ENCODE measurements at regions not wholly inside any gene's neighbourhood (a gene's known extent, or its start where the extent isn't known, plus 50 kb on each side); places are given as distances from the start of the nearest gene placed in this dataset.

DNA sequence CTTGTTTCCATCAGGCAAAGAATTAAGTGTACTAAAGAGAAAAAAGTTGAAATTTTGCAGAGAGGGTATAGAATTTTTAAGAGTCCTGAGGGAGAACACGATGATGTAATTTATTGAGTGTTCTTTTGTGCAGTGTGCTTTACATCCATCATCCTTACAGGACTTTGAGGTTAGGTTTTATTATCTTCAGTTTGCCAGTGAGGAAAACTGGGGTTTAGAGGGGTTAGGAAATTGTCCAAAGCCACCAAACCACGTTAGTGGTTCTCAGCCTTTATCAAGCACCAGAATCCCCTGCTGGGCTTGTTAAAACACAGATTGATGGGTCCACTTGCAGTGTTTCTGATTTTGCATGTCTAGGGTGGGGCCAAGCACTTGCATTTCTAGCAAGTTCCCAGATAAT is 277.5 kb downstream of the KCNS3 start:
- Histone ChIP-seq H3K27me3 (ENCODE audit: insufficient read depth, low read length) (no peaks in the 10 kb centered on the region), H3K4me1 (ENCODE audit: insufficient read depth, low read length) (no peaks in the 10 kb centered on the region), H3K9ac (ENCODE audit: low read depth, low read length) (no peak overlapping the region), H3K27ac (ENCODE audit: low read depth, low read length) (no peak overlapping the region), H3K4me3 (ENCODE audit: low read length) (no peak overlapping the region), H3K36me3 (ENCODE audit: insufficient read depth, low read length) (no peaks in the 10 kb centered on the region), H3K9me3 (ENCODE audit: insufficient read depth, low read depth, low read length) (no peaks in the 10 kb centered on the region)
- WGBS = 81% methylated on average over 2 of the region's 2 CpGs

DNA sequence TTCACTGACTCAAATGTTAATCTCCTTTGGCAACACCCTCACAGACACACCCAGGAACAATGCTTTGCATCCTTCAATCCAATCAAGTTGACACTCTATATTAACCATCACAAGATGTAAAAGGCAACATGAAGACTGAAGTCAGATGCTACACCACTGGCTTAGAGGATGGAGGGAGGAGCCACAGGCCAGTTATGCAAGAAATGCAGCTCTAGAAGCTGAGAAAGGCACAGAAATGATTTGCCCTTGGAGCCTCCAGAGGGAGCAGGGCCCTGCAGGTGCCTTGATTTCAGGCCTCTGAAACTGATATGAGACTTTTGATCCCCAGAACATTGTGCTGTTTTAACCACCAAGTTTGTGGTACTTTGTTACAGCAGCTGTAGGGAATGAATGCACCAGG is 276.3 kb downstream of the KCNS3 start:
- no peaks in the 10 kb centered on the region for H3K9me3 ChIP-seq (ENCODE audit: insufficient read depth, low read depth, low read length)
- no peak overlapping the region for H3K9ac ChIP-seq (ENCODE audit: low read depth, low read length)
- H3K27me3 ChIP-seq (ENCODE audit: insufficient read depth, low read length) = no peaks in the 10 kb centered on the region
- no peak overlapping the region for H3K27ac ChIP-seq (ENCODE audit: low read depth, low read length)
- no peak overlapping the region for H3K4me3 ChIP-seq (ENCODE audit: low read length)
- H3K4me1 ChIP-seq (ENCODE audit: insufficient read depth, low read length) = no peaks in the 10 kb centered on the region
- no peaks in the 10 kb centered on the region for H3K36me3 ChIP-seq (ENCODE audit: insufficient read depth, low read length)

DNA sequence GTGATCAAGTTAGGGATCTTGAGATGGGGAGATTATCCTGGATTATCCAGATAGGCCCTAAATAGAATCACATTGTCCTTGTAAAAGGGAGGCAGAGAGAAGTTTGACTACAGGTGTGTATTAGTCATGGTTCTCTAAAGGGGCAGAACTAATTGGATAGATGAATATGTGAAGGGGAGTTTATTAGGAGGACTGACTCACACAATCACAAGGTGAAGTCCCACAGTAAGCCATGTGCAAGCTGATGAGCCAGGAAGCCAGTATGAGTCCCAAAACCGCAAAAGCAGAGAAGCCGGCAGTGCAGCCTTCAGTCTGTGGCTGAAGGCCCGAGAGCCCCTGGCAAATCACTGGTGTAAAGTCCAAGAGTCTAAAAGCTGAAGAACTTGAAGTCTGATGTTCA is 275.8 kb downstream of the KCNS3 start:
- H3K36me3 ChIP-seq (ENCODE audit: insufficient read depth, low read length) = no peaks in the 10 kb centered on the region
- H3K27ac ChIP-seq (ENCODE audit: low read depth, low read length) = no peak overlapping the region
- WGBS = 94% methylated on average over 3 of the region's 3 CpGs

DNA sequence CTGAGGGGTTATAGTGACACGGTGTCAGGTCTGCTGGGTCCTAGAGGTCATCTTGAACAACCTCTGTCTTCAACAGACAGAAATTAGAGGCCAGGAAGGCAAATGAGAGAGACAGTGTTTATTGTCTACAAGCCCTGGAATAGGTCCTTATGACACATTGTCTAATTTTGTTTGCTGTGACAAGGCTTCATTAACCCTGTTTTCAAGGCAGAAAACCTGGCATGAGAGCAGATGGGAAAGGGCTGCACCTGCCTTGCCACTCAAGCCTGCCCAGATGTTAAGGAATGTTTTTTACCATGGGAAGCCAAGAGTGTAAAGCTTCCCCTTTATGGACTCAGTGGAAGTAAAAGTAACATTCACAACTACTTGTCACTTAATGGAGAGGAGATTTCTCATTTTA is 275.3 kb downstream of the KCNS3 start:
- Histone ChIP-seq H3K27me3 (ENCODE audit: insufficient read depth, low read length) (no peaks in the 10 kb centered on the region), H3K27ac (ENCODE audit: low read depth, low read length) (no peak overlapping the region), H3K9me3 (ENCODE audit: insufficient read depth, low read depth, low read length) (no peaks in the 10 kb centered on the region), H3K36me3 (ENCODE audit: insufficient read depth, low read length) (no peaks in the 10 kb centered on the region), H3K4me1 (ENCODE audit: insufficient read depth, low read length) (no peaks in the 10 kb centered on the region), H3K9ac (ENCODE audit: low read depth, low read length) (no peak overlapping the region), H3K4me3 (ENCODE audit: low read length) (no peak overlapping the region)
- 89% methylated on average over 1 of the region's 1 CpG for WGBS

More for the DNA sequence above, 275.8 kb downstream of the KCNS3 start:
- Histone ChIP-seq H3K9ac (ENCODE audit: low read depth, low read length) (no peak overlapping the region), H3K4me1 (ENCODE audit: insufficient read depth, low read length) (no peaks in the 10 kb centered on the region), H3K4me3 (ENCODE audit: low read length) (no peak overlapping the region), H3K27me3 (ENCODE audit: insufficient read depth, low read length) (no peaks in the 10 kb centered on the region), H3K9me3 (ENCODE audit: insufficient read depth, low read depth, low read length) (no peaks in the 10 kb centered on the region)

DNA sequence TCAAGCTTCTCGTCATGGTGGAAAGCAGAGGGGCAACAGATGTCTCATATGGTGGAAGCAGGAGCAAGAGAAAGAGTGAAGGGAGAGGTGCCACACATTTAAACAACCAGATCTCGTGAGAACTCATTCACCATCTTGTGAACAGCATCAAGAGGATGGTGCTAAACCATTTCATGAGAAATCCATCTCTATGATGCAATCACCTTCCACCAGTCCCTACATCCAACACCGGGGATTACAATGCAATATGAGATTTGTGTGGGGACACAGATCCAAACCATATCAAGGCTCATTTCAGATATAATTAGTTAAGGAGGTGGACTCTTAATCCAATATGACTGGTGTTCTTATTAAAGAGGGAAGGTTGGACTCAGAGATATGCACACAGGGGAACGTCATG is 272.8 kb downstream of the KCNS3 start:
- H3K9me3 ChIP-seq (ENCODE audit: insufficient read depth, low read depth, low read length) = no peaks in the 10 kb centered on the region
- H3K27me3 ChIP-seq (ENCODE audit: insufficient read depth, low read length) = no peaks in the 10 kb centered on the region
- no peak overlapping the region for H3K27ac ChIP-seq (ENCODE audit: low read depth, low read length)
- H3K36me3 ChIP-seq (ENCODE audit: insufficient read depth, low read length) = no peaks in the 10 kb centered on the region
- H3K4me3 ChIP-seq (ENCODE audit: low read length) = no peak overlapping the region
- WGBS = 90% methylated on average over 3 of the region's 4 CpGs
- no peaks in the 10 kb centered on the region for H3K4me1 ChIP-seq (ENCODE audit: insufficient read depth, low read length)
- no peak overlapping the region for H3K9ac ChIP-seq (ENCODE audit: low read depth, low read length)

DNA sequence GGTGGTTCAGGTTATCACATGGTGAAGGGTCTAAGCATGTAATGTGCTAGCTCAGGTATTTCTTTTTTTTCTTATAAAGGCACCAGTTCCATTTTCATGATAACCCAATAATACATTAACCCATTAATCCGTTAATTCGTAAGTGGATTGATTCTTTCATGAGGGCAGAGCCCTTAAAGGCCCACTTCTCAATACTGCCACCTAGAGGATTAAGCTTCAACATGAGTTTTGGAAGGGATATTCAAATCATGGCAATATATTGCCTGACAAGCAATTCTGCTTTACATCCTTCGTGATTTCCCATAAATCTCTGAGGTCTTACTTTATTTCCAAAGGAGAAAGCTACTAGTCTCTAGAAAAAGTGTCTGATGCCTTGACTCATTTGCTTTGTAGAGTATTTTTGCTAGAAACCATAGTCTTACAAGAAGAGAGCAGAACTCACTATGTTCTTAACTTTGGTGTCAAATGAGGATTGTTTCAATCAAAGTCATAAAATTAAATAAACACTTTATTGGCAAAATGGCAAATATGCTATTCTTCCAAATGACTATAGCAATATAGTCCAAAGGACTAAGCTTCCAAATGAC is 271.3 kb downstream of the KCNS3 start:
- Histone ChIP-seq H3K4me1 (ENCODE audit: insufficient read depth, low read length) (no peaks in the 10 kb centered on the region), H3K27ac (ENCODE audit: low read depth, low read length) (no peak overlapping the region), H3K27me3 (ENCODE audit: insufficient read depth, low read length) (no peaks in the 10 kb centered on the region), H3K36me3 (ENCODE audit: insufficient read depth, low read length) (no peaks in the 10 kb centered on the region), H3K9me3 (ENCODE audit: insufficient read depth, low read depth, low read length) (no peaks in the 10 kb centered on the region), H3K4me3 (ENCODE audit: low read length) (no peak overlapping the region), H3K9ac (ENCODE audit: low read depth, low read length) (no peak overlapping the region)
- WGBS = 43% methylated on average over 3 of the region's 3 CpGs

DNA sequence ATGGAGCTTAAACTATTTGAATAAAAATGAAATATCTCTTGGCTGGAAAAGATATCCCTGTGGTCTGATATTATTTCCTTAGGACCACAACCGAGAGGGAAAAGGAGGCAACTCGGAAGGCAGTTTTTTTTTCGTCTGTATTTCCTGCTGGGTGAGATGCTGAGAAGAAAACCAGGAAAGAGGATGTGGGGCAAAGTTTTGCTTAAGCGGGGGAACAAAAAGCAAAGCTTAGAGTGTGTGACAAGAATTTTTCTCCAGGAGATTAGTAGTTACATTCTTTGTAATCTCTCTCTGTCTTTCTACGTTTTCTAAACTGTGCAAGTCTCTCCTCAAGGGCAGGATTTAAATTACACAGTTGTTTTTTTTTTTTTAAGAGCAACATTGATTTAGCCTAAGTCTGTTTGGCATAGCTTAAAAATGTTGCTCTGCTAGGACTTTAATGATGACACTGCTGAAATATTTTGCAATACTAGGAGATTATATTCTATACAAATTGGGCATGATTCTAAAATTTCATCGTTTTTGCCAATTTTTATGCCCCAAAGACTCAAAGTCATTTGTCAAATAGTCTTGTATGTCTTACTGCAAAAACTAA is 258.5 kb downstream of the KCNS3 start:
- Histone ChIP-seq H3K27ac (ENCODE audit: low read depth, low read length) (no peak overlapping the region), H3K9me3 (ENCODE audit: insufficient read depth, low read depth, low read length) (no peaks in the 10 kb centered on the region), H3K4me1 (ENCODE audit: insufficient read depth, low read length) (no peaks in the 10 kb centered on the region), H3K36me3 (ENCODE audit: insufficient read depth, low read length) (no peaks in the 10 kb centered on the region), H3K27me3 (ENCODE audit: insufficient read depth, low read length) (no peaks in the 10 kb centered on the region), H3K4me3 (ENCODE audit: low read length) (no peak overlapping the region), H3K9ac (ENCODE audit: low read depth, low read length) (no peak overlapping the region)
- WGBS = 81% methylated on average over 5 of the region's 6 CpGs

DNA sequence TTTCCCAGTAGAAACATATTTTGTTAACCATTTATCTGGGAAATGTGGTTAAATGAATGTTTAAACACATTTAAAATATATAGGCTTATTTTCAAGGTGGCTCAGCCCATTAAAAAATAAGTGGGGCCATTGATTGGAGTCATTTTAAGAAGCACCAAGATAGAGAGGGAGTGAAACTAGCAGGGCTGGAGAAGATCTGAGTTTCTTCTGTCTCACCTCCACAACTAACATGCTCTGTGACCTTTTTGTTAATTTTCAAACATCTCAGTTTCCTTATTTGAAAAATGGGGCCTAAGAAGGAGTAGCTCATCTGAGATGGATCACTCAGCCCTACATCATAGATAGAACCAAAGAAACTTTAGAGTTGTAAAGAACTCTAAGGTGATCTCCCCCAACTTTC is 254.8 kb downstream of the KCNS3 start:
- Histone ChIP-seq H3K27me3 (ENCODE audit: insufficient read depth, low read length) (no peaks in the 10 kb centered on the region), H3K27ac (ENCODE audit: low read depth, low read length) (no peak overlapping the region)

DNA sequence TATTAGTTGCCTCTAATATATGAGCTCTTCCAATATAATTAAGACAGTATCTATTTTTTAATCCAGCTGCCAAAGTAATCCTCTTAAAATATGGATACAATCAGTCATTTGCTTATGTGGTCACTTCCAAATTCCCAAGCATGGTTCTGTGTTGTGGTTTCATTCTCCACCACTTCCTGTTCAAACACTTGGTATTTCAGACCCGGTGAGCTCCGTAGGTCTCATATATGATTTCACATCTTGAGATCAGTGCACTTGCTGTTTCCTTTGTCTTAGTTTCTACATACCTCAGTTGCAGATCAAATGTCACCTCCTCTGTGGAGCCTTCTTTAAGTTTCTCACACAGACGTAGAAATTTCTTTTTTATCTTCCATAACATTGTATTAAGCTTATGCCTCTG is 254.2 kb downstream of the KCNS3 start:
- no peak overlapping the region for H3K4me3 ChIP-seq (ENCODE audit: low read length)
- H3K4me1 ChIP-seq (ENCODE audit: insufficient read depth, low read length) = no peaks in the 10 kb centered on the region
- H3K36me3 ChIP-seq (ENCODE audit: insufficient read depth, low read length) = no peaks in the 10 kb centered on the region
- no peak overlapping the region for H3K9ac ChIP-seq (ENCODE audit: low read depth, low read length)
- 96% methylated on average over 2 of the region's 3 CpGs for WGBS
- no peaks in the 10 kb centered on the region for H3K27me3 ChIP-seq (ENCODE audit: insufficient read depth, low read length)
- H3K27ac ChIP-seq (ENCODE audit: low read depth, low read length) = no peak overlapping the region
- H3K9me3 ChIP-seq (ENCODE audit: insufficient read depth, low read depth, low read length) = no peaks in the 10 kb centered on the region

More for the DNA sequence above, 254.8 kb downstream of the KCNS3 start:
- Histone ChIP-seq H3K4me3 (ENCODE audit: low read length) (no peak overlapping the region), H3K9ac (ENCODE audit: low read depth, low read length) (no peak overlapping the region), H3K36me3 (ENCODE audit: insufficient read depth, low read length) (no peaks in the 10 kb centered on the region), H3K9me3 (ENCODE audit: insufficient read depth, low read depth, low read length) (no peaks in the 10 kb centered on the region), H3K4me1 (ENCODE audit: insufficient read depth, low read length) (no peaks in the 10 kb centered on the region)

DNA sequence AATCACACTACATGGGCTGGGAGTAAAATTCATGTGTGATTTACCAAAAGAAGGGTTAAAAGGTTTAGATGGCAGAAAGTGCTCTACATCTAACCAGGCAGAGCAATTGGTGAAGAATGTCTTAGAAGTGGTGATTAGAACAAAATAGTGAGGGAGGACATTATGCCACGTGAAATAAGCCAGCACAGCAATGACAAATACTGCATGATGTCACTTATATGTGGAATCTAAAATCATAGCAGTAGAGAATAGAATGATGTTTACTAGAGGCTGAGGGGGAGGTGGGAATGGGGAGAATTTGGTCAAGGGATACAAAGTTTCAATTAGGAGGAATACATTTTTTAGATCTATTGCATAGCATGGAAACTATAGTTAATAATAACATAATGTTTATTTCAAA is 253.3 kb downstream of the KCNS3 start:
- 88% methylated on average over 1 of the region's 1 CpG for WGBS
- H3K9me3 ChIP-seq (ENCODE audit: insufficient read depth, low read depth, low read length) = no peaks in the 10 kb centered on the region
- no peaks in the 10 kb centered on the region for H3K4me1 ChIP-seq (ENCODE audit: insufficient read depth, low read length)
- H3K27ac ChIP-seq (ENCODE audit: low read depth, low read length) = no peak overlapping the region
- no peak overlapping the region for H3K4me3 ChIP-seq (ENCODE audit: low read length)
- H3K27me3 ChIP-seq (ENCODE audit: insufficient read depth, low read length) = no peaks in the 10 kb centered on the region
- no peak overlapping the region for H3K9ac ChIP-seq (ENCODE audit: low read depth, low read length)
- no peaks in the 10 kb centered on the region for H3K36me3 ChIP-seq (ENCODE audit: insufficient read depth, low read length)

DNA sequence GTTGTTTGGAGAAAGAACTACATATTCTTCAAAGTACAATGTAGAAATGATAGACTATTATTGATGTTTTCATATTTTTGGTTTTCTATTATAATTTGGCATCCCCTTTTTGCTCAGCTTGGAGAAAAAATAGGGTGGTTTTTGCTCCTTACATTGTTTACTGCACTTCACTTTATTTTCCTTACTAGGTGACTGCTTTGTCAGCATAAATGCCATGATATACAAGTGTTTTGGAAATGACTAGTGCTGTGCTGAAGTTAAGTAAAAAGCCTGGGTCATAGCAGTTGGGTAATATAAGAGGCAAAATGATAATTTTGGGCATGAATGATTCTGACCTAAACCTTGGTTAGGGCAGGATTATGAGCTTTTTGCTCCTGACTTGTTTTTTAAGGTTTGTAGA is 250.9 kb downstream of the KCNS3 start:
- Histone ChIP-seq H3K4me3 (ENCODE audit: low read length) (no peak overlapping the region), H3K9me3 (ENCODE audit: insufficient read depth, low read depth, low read length) (no peaks in the 10 kb centered on the region), H3K36me3 (ENCODE audit: insufficient read depth, low read length) (no peaks in the 10 kb centered on the region), H3K27me3 (ENCODE audit: insufficient read depth, low read length) (no peaks in the 10 kb centered on the region), H3K4me1 (ENCODE audit: insufficient read depth, low read length) (no peaks in the 10 kb centered on the region), H3K9ac (ENCODE audit: low read depth, low read length) (no peak overlapping the region), H3K27ac (ENCODE audit: low read depth, low read length) (no peak overlapping the region)

DNA sequence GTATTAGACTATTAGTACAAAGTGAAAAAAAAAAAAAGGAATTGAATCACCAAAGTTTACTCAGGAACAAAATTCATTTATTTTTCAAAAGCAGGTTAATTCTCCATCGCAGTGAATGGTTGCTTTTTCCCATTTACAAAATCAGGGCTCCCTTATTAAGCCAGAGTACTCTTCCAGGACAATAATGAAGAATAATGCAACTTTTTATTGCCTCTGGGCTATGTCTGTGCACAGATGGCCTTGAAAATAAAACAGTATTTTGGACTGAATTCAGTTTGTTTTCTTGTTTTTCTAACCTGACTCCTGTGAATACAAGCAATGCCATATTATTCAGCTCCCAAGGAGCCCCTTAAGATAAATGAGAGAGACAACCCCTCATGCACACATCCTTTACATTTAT is 246.8 kb downstream of the KCNS3 start:
- H3K4me1 ChIP-seq (ENCODE audit: insufficient read depth, low read length) = no peaks in the 10 kb centered on the region
- WGBS = 100% methylated on average over 1 of the region's 1 CpG
- no peak overlapping the region for H3K27ac ChIP-seq (ENCODE audit: low read depth, low read length)
- no peak overlapping the region for H3K4me3 ChIP-seq (ENCODE audit: low read length)
- no peak overlapping the region for H3K9ac ChIP-seq (ENCODE audit: low read depth, low read length)
- no peaks in the 10 kb centered on the region for H3K27me3 ChIP-seq (ENCODE audit: insufficient read depth, low read length)
- H3K9me3 ChIP-seq (ENCODE audit: insufficient read depth, low read depth, low read length) = no peaks in the 10 kb centered on the region
- no peaks in the 10 kb centered on the region for H3K36me3 ChIP-seq (ENCODE audit: insufficient read depth, low read length)

Measured in HUES64 (cell line).